GM12878 (cell line): ENCODE measurements at regions not wholly inside any gene's neighbourhood (a gene's known extent, or its start where the extent isn't known, plus 50 kb on each side); places are given as distances from the start of the nearest gene placed in this dataset.

ENCODE experiments used
- ATAC-seq: fragments of 200-7000 bp; cut with Tn5 transposase; 3 replicates; pipeline ENCODE4 v1.9.1; 2020; ENCODE audit warnings: mild to moderate bottlenecking, moderate library complexity
- BruUV-seq: library from RNA; stranded (reverse); fragments of 400-500 nt; replicated peaks from 2 replicates; lab custom pipeline; 2021; lab: Mats Ljungman, UMichigan
- CTCF ChIA-PET: fragments of 300-600 bp; sonication (Branson Sonifier 250); formaldehyde crosslinking; extraction: SDS; loops from one replicate; lab custom pipeline; 2021; ENCODE audit warnings: inconsistent platforms; lab: Yijun Ruan, JAX
- POLR2A ChIA-PET: fragments of 350-600 bp; formaldehyde crosslinking; extraction: SDS; loops from one replicate; lab custom pipeline; 2021; ENCODE audit warnings: inconsistent platforms; lab: Charles Lee
- RAD21 ChIA-PET: fragments of 300-600 bp; sonication (Branson Sonifier 250); formaldehyde crosslinking; loops from one replicate; lab custom pipeline; 2023; ENCODE audit warnings: antibody characterized with exemption; ENCODE audit not compliant: unreplicated experiment; lab: Charles Lee
- SMC1A ChIA-PET: fragments of 300-600 bp; sonication (Branson Sonifier 250); formaldehyde crosslinking; loops from one replicate; lab custom pipeline; 2023; ENCODE audit not compliant: unreplicated experiment, uncharacterized antibody; lab: Charles Lee
- DNase-seq: peaks from one replicate; pipeline ENCODE4 v3.0.0-alpha.2; 2011; ENCODE audit warnings: low read depth, low spot score
- FAIRE-seq: peaks from 3 replicates; lab custom pipeline; 2011; peaks lifted over from hg19 to GRCh38; lab: Jason Lieb, UNC
- H2AFZ ChIP-seq: 2 replicates; pipeline ENCODE4 v1.6.0; 2011; ENCODE audit warnings: low read depth, low read length, control low read depth; ENCODE audit not compliant: control insufficient read depth
- H3K27ac ChIP-seq: 2 replicates; pipeline ENCODE4 v1.5.1; 2011; ENCODE audit warnings: control low read depth; ENCODE audit not compliant: control insufficient read depth, insufficient read depth
- H3K27me3 ChIP-seq, 2 experiments: replicated peaks in 1 of 2; 2 replicates each; pipeline versions ENCODE4 v1.6.0 to v1.6.1; 2011; ENCODE audit warnings: low read length in 1 of 2; ENCODE audit not compliant: control insufficient read depth in 2 of 2, insufficient read depth in 2 of 2
- H3K36me3 ChIP-seq, 2 experiments: 2 replicates each; pipeline ENCODE4 v1.5.1; 2011; ENCODE audit warnings: low read length in 1 of 2; ENCODE audit not compliant: control insufficient read depth in 2 of 2, insufficient read depth in 2 of 2
- H3K4me1 ChIP-seq: 2 replicates; pipeline ENCODE4 v1.6.1; 2011; ENCODE audit warnings: mild to moderate bottlenecking, low read length, moderate library complexity, mixed read lengths; ENCODE audit not compliant: control insufficient read depth, insufficient read depth
- H3K4me2 ChIP-seq: 2 replicates; pipeline ENCODE4 v1.6.0; 2011; ENCODE audit warnings: control low read depth; ENCODE audit not compliant: control insufficient read depth, insufficient read depth
- H3K4me3 ChIP-seq: fragments of 200-600 bp; sonication (generic); 2 replicates; pipeline ENCODE4 v1.5.1; 2016
- H3K79me2 ChIP-seq: 2 replicates; pipeline ENCODE4 v1.6.0; 2011; ENCODE audit warnings: low read length; ENCODE audit not compliant: control insufficient read depth, insufficient read depth
- H3K9ac ChIP-seq: 2 replicates; pipeline ENCODE4 v1.8.0; 2011; ENCODE audit warnings: low read length, control low read depth, mixed read lengths; ENCODE audit not compliant: control insufficient read depth, insufficient read depth
- H3K9me3 ChIP-seq: replicated peaks from 3 replicates; pipeline ENCODE4 v1.5.1; 2011; ENCODE audit warnings: mild to moderate bottlenecking, low read length; ENCODE audit not compliant: control insufficient read depth, insufficient read depth
- H4K20me1 ChIP-seq: 2 replicates; pipeline ENCODE4 v1.6.0; 2011; ENCODE audit not compliant: control insufficient read depth, insufficient read depth
- CBX3 ChIP-seq: fragments of 200-600 bp; sonication (generic); IDR thresholded peaks from 2 replicates; pipeline ENCODE4 v1.6.1; 2016; ENCODE audit warnings: low read depth, borderline replicate concordance
- EP300 ChIP-seq, 2 experiments: fragments of 150-350 bp in 1 of 2; IDR thresholded peaks; 2 replicates each; pipeline ENCODE4 v1.6.1; 2011 to 2012; ENCODE audit warnings: low read depth in 2 of 2, low read length in 2 of 2, borderline replicate concordance in 1 of 2, improper control_type of control experiment in 1 of 2, inconsistent platforms in 1 of 2; ENCODE audit not compliant: control insufficient read depth in 1 of 2
- MEF2B ChIP-seq: fragments of 450-650 bp; IDR thresholded peaks from 2 replicates; pipeline ENCODE4 v1.6.1; 2018; ENCODE audit warnings: mild to moderate bottlenecking, moderate library complexity; ENCODE audit not compliant: partially characterized antibody, poor library complexity, severe bottlenecking
- MTA2 ChIP-seq: fragments of 450-650 bp; IDR thresholded peaks from 2 replicates; pipeline ENCODE4 v1.6.1; 2016; ENCODE audit warnings: low read depth, mild to moderate bottlenecking, moderate library complexity
- MXI1 ChIP-seq: fragments of 150-350 bp; IDR thresholded peaks from 2 replicates; pipeline ENCODE4 v1.6.1; 2011; ENCODE audit warnings: low read depth, mild to moderate bottlenecking, inconsistent platforms, low read length, improper control_type of control experiment
- PAX5 ChIP-seq: IDR thresholded peaks from 2 replicates; pipeline ENCODE4 v1.6.1; 2011; ENCODE audit warnings: low read depth, low read length, borderline replicate concordance
- PAX8 ChIP-seq: fragments of 450-650 bp; IDR thresholded peaks from 2 replicates; pipeline ENCODE4 v1.6.1; 2017; ENCODE audit warnings: mild to moderate bottlenecking, moderate library complexity
- STAT1 ChIP-seq: fragments of 450-650 bp; conservative IDR thresholded peaks from 2 replicates; pipeline ENCODE4 v1.6.1; 2014; ENCODE audit warnings: antibody characterized with exemption, mild to moderate bottlenecking
- WGBS: methylation state at CpG from one replicate; pipeline ENCODE4 v1.1.6; 2016; ENCODE audit warnings: low lambda C conversion rate; ENCODE audit not compliant: insufficient replicate concordance, insufficient coverage; ENCODE audit errors: missing lambda C conversion rate; 5-methylcytosine and 5-hydroxymethylcytosine counted together
- in situ Hi-C: fragments of 300-500 bp; cut with MboI; formaldehyde crosslinking; loops from 9 replicates; pipeline ENCODE4 v1.14.3; 2018; ENCODE audit warnings: mixed read lengths
- intact Hi-C: fragments of 100-400 bp; cut with micrococcal nuclease; formaldehyde crosslinking; loops from one replicate; pipeline ENCODE4 v1.14.2; 2022; ENCODE audit not compliant: unreplicated experiment
- TF ChIP-seq, protein P1 (sequence below): fragments of 450-650 bp; formaldehyde crosslinking; IDR thresholded peaks from 2 replicates; pipeline ENCODE4 v1.4.0; 2022; ENCODE audit warnings: mild to moderate bottlenecking, moderate library complexity

DNA sequence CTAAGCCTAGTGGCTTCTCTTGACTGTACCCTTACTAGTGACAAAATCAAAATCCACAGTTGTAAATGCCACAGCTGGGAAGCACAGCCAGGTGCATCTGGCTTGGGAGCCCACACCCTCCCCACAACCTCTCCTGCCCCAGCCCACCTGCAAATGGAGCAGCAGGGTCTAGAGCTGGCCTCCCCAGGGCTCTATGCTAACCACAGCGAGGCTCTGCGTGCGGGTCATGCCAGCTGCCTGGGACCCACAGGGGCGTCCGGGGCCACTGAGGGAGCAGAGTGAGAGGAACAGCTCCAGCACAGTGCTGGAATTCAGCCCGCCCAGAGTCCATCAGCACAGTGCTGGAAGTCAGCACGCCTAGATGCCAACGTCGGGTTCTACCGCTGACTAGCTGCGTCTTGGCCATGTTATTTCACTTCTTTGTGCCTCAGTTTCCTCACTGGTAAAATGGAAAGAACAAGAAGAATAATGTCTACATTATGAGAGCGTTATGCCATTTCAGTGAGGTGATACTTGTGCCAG, 109.1 kb upstream of the ID2 start:
- WGBS, result 88% methylated on average over 12 of the region's 12 CpGs
- DNase-seq (no peak), ATAC-seq (no peak), FAIRE-seq (no peak)
- ChIA-PET CTCF (interaction anchor here (1.4 to 4.8 kb wide), 4 partner anchors 13 to 108 kb away, joined by 4 to 24 read pairs (median 14); partner anchors contain the start of gene ID2), RAD21 (interaction anchor here (0.6 to 6.8 kb wide), 12 partner anchors 11 to 112 kb away, joined by 3 to 97 read pairs (median 20); partner anchors contain the start of gene ID2), SMC1A (interaction anchor here (0.7 to 6.3 kb wide), 11 partner anchors 11 to 115 kb away, joined by 3 to 67 read pairs (median 18); partner anchors contain the start of gene ID2), POLR2A (interaction anchor here (0.6 to 5.9 kb wide), 8 partner anchors 9 to 108 kb away, joined by 3 to 73 read pairs (median 9); partner anchors contain the start of gene ID2)
- Histone ChIP-seq H3K79me2 (no peaks in the 10 kb centered on the region), H3K27me3 (no peaks in the 10 kb centered on the region), H3K27ac (no peak overlapping the region), H3K9me3 (no peaks in the 10 kb centered on the region), H3K36me3 (no peaks in the 10 kb centered on the region), H3K9ac (no peak overlapping the region), H4K20me1 (no peaks in the 10 kb centered on the region), H3K4me1 (peaks cover 46% of the 10 kb centered on the region), H3K4me3 (no peak overlapping the region), H3K4me2 (no peak overlapping the region), H2AFZ (no peak overlapping the region)
- intact Hi-C loops, result no loop called here
- TF ChIP-seq MXI1 (no peak), CBX3 (no peak), MEF2B (no peak), STAT1 (no peak), EP300 (IDR thresholded peaks at IDR 0.05; ENCODE audit: borderline replicate concordance in 1 of 2, control insufficient read depth in 1 of 2, low read depth in 2 of 2, low read length in 2 of 2) (no peak), PAX8 (no peak), PAX5 (no peak), MTA2 (no peak)
- TF ChIP-seq, protein P1, sequence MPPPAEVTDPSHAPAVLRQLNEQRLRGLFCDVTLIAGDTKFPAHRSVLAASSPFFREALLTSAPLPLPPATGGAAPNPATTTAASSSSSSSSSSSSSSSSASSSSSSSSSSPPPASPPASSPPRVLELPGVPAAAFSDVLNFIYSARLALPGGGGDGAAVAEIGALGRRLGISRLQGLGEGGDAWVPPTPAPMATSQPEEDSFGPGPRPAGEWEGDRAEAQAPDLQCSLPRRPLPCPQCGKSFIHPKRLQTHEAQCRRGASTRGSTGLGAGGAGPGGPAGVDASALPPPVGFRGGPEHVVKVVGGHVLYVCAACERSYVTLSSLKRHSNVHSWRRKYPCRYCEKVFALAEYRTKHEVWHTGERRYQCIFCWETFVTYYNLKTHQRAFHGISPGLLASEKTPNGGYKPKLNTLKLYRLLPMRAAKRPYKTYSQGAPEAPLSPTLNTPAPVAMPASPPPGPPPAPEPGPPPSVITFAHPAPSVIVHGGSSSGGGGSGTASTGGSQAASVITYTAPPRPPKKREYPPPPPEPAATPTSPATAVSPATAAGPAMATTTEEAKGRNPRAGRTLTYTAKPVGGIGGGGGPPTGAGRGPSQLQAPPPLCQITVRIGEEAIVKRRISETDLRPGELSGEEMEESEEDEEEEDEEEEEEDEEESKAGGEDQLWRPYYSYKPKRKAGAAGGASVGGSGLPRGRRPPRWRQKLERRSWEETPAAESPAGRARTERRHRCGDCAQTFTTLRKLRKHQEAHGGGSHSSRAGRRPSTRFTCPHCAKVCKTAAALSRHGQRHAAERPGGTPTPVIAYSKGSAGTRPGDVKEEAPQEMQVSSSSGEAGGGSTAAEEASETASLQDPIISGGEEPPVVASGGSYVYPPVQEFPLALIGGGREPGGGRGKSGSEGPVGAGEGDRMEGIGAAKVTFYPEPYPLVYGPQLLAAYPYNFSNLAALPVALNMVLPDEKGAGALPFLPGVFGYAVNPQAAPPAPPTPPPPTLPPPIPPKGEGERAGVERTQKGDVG (CRISPR knock-in tag), result no peak
- in situ Hi-C loops, result no loop called here
- no TSS peak for BruUV-seq
